Medulla oblongata (tissue), 1 donor: ENCODE measurements at regions not wholly inside any gene's neighbourhood (a gene's known extent, or its start where the extent isn't known, plus 50 kb on each side); places are given as distances from the start of the nearest gene placed in this dataset.

Source experiments
- DNase-seq: peaks from one replicate; pipeline ENCODE4 v3.0.0-alpha.2; 2015; ENCODE audit errors: extremely low spot score

DNA sequence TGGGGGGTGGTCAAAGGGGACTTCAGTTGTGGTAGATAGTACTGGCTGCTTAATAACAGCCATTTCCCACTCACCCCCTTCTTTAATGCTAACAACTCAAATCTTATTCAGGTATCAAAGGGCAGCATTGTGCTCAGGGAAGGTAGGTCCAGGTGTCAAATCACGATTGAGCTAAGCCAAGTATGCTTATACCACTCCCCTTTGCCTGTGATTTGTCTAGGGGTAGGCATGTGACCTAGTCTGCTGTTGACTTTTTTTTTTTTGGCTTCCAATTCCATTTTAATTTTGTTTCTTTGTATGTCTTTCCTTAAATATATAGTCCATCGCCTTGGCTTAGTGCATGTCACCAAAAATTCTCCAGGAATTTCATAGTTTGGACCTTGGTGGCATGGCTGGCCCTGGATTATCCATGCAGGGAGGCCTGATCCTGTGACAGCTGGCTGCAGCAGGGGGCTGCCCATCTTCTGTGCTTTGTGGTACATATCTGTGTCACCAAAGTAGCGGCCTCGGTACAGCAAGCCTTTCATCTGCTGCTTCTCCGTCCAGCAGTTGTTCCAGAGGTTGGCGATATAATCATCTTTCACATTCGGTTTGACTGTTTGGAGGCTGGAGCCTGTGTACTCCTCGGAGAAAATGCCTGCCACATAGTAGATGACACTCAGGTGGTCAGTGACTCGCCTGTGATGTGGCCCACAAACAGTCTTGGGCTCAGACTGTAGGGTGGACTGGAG is 68.1 kb upstream of the SPRED2 start:
- DNase-seq = no peak

DNA sequence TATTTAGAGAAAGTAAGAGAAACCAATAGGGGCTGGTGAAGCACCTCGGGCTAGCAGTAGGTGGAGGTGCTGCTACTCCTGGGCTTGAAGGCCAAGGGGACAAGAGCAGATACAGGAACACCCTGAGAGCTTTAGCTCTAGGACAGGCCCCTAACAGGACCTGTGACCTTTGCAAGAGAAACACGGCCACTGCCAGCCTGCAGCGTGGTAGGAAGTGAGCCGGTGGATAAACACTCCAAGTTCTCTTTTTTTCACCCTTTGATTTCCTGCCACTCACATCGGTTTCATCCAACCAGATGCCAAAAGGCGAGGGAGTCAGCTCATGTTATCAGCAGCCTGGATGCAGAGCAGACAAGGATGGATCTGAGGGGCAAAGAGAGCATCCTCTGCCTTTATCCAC is 66.8 kb upstream of the SPRED2 start:
- DNase-seq = no peak

DNA sequence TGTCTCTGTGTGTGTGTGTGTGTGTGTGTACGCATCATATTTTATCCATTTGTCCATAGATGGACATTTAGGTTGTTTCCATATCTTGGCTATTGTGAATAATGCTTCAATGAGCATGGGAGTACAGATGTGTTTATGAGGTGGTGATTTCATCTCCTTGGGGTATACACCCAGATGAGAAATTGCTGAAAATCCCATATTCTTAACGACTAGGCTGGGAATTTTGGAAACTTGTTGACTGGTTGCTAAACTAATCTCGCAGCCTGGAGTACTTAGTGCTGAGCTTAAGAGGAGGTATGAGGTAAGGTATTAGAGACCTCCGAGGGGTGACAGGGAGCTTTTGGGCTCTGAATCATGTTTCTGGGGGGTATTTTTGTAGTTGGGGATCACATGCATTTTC is 66.0 kb upstream of the SPRED2 start:
- no peak for DNase-seq

GRCh38 chr2:65495251-65495877 is 63.0 kb upstream of the SPRED2 start:
- peak; percentile 26 for DNase-seq

- no peak for DNase-seq
Measured at GRCh38 chr2:65494078-65494477, 61.7 kb upstream of the SPRED2 start.

DNA sequence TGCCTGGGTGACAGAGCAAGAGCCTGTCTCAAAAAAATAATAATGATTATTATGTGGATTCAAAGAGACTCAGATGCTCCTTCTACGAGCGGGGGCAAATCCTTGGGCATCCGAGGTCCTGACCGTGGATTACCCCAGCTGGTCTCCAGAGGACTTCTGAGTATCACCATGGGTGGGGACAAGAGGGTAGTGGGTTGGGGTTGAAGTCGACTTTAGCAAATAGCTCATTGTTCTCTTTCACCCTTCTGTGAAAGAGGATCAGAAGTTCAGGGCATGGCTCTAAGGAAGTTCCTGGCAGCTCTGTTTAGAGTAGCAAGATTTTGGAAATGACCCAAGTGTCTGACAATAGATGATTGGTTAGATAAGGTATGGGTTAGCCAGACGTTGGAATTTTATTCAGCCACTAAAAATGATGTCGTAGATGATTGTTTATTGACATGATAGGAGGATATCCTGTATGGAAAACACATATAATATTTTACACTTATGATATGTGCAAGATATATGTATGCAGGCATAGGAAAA is 59.0 kb upstream of the SPRED2 start:
- no peak for DNase-seq

DNA sequence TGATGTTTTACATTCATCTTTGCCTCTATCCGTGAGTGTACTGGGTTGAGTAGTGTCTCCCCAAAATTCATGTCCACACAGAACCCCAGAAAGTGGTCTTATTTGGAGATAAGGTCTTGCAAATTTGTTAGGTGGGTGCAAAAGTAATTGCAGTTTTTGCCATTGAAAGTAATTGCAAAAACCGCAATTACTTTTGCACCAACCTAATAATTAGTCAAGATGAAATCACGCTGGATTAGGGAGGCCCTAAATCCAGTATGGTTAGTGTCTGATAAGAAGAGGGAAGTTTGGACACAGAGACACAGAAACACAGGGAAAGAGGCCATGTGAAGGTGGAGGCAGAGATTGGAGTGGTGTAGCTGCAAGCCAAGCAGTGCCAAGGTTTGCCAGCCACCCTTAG is 57.8 kb upstream of the SPRED2 start:
- DNase-seq = no peak

DNA sequence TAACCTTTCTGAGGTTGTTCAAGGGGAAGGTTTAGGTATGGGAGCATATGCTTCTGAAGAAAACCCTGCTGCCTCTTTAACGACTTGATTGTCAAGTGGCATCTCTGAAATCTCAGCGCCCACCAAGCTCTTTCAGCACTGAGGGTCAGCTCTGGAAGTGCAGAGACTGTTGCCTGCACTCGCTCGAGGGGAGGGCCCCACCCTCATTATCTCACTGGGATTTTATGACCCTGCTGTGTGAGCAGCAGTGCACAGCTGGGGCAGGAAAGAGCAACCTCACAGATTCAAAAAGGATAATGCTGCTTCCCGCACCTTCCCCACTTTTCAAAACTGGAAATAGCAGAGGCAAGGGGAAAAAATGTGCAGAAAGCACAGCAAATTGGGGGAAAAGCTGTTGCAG is 56.9 kb upstream of the SPRED2 start:
- no peak for DNase-seq

DNA sequence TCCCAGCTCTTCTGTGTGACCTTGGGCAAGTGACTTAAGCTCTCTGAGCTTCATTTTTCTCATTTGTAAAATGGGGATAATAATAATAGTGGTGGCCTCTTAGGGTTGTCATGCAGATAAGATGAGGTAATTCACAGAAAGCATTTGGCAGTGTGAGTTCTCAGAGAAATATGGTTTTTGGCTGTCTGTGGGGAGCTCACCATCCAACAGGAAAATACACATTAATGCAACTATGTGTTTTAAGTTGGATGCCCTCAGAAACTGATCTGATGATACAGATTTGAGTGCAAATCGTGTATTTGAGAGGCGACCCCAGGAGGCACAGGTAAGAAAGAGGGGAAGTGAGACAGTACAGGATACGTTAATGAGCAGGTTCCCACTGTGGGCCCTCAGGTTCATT is 56.1 kb upstream of the SPRED2 start:
- DNase-seq = no peak

DNA sequence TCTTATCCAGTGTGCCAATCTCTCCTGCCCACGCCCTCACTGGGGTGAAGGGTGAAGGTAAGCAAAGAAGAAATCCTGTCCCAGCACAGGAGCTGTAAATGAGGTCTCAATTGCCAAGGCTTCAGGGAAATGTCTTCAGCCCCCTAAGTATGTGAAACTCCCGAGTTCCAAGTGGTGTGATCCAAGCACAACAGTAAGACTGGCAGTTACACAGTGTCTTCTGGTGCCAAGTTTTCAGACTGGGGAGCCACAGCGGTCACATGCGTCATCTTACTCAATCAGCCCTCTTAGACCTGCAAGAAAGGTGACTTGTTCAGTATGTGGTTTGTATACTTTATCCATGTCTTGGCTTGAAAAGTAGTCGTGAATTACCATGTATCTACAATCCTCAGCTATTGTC is 55.0 kb upstream of the SPRED2 start:
- DNase-seq = no peak

DNA sequence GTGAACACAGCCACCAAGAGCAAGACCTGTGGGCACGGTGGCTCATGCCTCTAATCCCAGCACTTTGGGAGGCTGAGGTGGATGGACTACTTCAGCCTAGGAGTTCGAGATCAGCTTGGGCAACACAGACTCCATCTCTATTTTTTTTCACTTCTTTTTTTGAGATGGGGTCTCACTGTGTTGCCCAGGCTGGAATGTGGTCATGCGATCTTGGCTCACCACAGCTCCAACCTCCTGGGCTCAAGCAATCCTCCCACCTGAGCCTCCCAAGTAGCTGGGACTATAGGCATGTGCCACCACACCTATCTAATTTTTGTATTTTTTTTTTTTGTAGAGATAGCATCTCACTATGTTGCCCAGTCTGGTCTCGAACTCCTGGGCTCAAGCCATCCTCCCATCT is 54.4 kb upstream of the SPRED2 start:
- DNase-seq = no peak

- DNase-seq = no peak
Measured at GRCh38 chr2:65486282-65486681, 53.9 kb upstream of the SPRED2 start.

GRCh38 chr2:65485839-65486238 is 53.4 kb upstream of the SPRED2 start:
- no peak for DNase-seq

- no peak for DNase-seq
Measured at GRCh38 chr2:65483763-65484162, 51.4 kb upstream of the SPRED2 start.

GRCh38 chr2:65482971-65483370 is 50.6 kb upstream of the SPRED2 start:
- no peak for DNase-seq
